ENCODE measurements at regions not wholly inside any gene's neighbourhood (a gene's known extent, or its start where the extent isn't known, plus 50 kb on each side); places are given as distances from the start of the nearest gene placed in this dataset.

- H3K4me1 ChIP-seq (replicated peaks in 1 of 2), result peaks cover 7 to 15% of the 10 kb centered on the region in 2 donors
- WGBS, 10 experiments, result 14 to 100% (median 83%) methylated on average over 1 of the region's 1 CpG; no CpG with 5 or more reads in 7 of the 10 experiments
- H3K27ac ChIP-seq, result no peak overlapping the region
- ATAC-seq (replicated peaks in 6 of 8), result no peak
- no peak overlapping the region for H3K4me3 ChIP-seq
- in situ Hi-C loops (cut with MboI; ENCODE audit: low pct_unique_long_range_greater_than_20kb in 2 of 9, low sequenced_read_pairs in 9 of 9, unreplicated experiment in 9 of 9), result no loop called here
Observed at GRCh38 chr6:47129129-47129528, 87.0 kb upstream of the ADGRF1 start.

DNA sequence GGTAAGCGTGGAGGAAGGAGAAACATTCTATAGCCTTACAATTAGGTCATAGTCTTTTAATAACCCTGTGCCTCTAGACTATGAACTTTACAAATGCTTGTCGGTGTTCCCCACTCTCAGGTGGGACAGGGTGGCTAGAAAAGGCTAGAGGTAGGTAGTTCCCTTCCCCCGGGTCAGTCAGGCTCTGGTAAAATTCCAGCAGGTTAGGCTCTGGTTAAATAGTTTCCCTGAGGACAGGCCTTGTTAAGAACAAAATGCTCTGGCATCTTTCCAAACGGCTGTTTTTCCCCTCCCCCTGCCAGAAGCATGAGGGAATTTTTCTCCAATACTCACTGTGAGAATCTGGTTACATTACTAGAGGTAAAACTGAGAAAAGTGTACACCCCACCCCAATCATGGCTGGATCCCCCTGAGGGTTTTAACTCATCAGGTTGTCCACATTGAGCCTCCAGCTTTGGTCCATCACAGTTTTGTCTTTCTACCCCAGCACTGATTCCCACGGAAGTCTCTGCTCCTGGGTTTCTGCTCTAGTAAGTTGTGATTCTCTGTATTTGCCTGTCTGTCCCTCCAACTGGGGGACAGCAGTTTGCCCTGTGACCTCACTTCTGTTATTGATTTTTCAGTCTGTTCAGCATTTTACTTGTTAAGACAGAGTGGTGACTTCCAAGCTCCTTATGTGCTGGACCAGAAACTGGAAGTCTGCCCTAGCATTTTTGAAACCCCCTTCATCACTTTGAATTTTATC lies 84.7 kb upstream of the ADGRF1 start:
- in situ Hi-C loops (cut with MboI; ENCODE audit: low pct_unique_long_range_greater_than_20kb in 2 of 9, low sequenced_read_pairs in 9 of 9, unreplicated experiment in 9 of 9), result no loop called here
- no peak for ATAC-seq (replicated peaks in 6 of 8)
- peaks cover 0 to 4% of the 10 kb centered on the region in 2 donors for H3K4me1 ChIP-seq (replicated peaks in 1 of 2)
- 0 to 100% (median 52%) methylated on average over 1 to 5 of the region's 5 CpGs for WGBS, 10 experiments
- H3K27ac ChIP-seq, result no peak overlapping the region
- no peak overlapping the region for H3K4me3 ChIP-seq

DNA sequence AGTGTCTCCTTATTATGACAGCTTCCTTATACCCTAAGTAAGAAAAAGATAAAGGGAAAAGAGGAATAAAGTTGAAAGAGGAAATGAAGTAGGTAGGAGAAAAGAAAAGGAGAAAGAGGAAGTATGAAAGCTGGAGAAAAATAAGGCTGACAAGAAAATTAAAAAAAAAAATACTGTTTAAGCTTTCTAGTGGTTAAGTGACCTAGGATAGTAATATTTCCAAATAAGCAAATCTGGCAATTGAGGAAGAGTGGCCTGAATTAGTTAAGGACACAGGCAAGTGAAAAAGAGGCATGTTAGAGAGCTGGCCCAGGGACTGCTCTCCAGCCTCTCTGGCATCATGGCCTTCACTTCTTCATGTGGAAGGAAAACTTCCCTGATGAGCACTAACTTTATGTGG lies 76.5 kb upstream of the ADGRF1 start:
- in situ Hi-C loops (cut with MboI; ENCODE audit: low pct_unique_long_range_greater_than_20kb in 2 of 9, low sequenced_read_pairs in 9 of 9, unreplicated experiment in 9 of 9), result loop anchor here in 3 of 9 experiments (25.0 kb wide), 1 partner anchor 194 kb away; the partner anchor contains the start of gene TNFRSF21 (in 3 of the 3)
- H3K4me3 ChIP-seq, result no peak overlapping the region

DNA sequence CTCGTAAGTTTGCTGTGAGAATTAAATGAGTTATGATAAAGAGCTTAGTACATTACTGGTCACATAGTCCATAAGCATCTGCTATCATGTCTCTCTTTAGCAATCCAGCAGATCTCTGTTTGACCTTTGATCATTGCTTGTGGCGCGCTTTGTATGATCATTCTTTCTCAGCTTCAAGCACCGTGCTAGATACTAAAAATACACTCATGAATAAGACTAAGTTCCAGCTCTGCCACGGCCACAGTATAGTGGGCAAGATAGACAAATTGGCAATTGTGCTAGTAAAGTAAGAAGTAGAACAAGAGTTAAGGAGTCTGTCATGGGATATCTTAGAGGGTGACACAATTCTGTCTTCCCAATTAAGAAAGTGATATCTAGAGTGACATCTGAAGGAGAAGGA lies 75.2 kb upstream of the ADGRF1 start:
- ATAC-seq (replicated peaks in 6 of 8), result no peak
- in situ Hi-C loops (cut with MboI; ENCODE audit: low pct_unique_long_range_greater_than_20kb in 2 of 9, low sequenced_read_pairs in 9 of 9, unreplicated experiment in 9 of 9), result loop anchor here in 3 of 9 experiments (25.0 kb wide), 1 partner anchor 195 kb away; the partner anchor contains the start of gene TNFRSF21 (in 3 of the 3)
- H3K27ac ChIP-seq, result no peak overlapping the region
- H3K4me3 ChIP-seq, result no peak overlapping the region
- H3K4me1 ChIP-seq (replicated peaks in 1 of 2), result no peaks in the 10 kb centered on the region
- 39 to 100% (median 89%) methylated on average over 1 to 5 of the region's 5 CpGs for WGBS, 10 experiments

More for the DNA sequence above, 76.5 kb upstream of the ADGRF1 start:
- Histone ChIP-seq H3K4me1 (replicated peaks in 1 of 2) (no peaks in the 10 kb centered on the region), H3K27ac (no peak overlapping the region)
- ATAC-seq (replicated peaks in 6 of 8), result no peak

- ATAC-seq (replicated peaks in 6 of 8), result no peak
- Histone ChIP-seq H3K4me1 (replicated peaks in 1 of 2) (no peaks in the 10 kb centered on the region), H3K4me3 (no peak overlapping the region), H3K27ac (no peak overlapping the region)
- 40 to 100% (median 90%) methylated on average over 1 to 4 of the region's 6 CpGs; no CpG with 5 or more reads in 5 of the 10 experiments for WGBS, 10 experiments
- in situ Hi-C loops (cut with MboI; ENCODE audit: low pct_unique_long_range_greater_than_20kb in 2 of 9, low sequenced_read_pairs in 9 of 9, unreplicated experiment in 9 of 9), result loop anchor here in 3 of 9 experiments (25.0 kb wide), 1 partner anchor 196 kb away; the partner anchor contains the start of gene TNFRSF21 (in 3 of the 3)
Observed at GRCh38 chr6:47116606-47117005, 74.5 kb upstream of the ADGRF1 start.

DNA sequence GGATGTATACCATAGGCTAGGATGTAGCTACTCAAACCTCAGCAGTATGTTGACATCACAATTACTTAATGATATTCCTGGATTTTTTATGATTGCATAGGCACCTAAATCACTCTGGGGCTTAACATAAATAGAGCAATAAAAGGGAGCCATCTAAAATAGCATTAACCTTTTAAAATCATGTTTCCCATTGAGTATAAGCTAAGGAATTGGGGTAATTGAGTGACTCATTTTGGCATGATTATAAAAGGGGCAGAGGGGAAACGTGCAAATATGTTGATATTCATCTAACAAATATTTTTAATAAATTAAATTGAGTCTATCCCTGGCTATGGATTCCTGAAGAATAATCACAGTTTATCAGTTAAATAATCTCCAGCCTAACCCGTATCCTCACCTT lies 74.0 kb upstream of the ADGRF1 start:
- H3K27ac ChIP-seq, result no peak overlapping the region
- H3K4me3 ChIP-seq, result no peak overlapping the region
- in situ Hi-C loops (cut with MboI; ENCODE audit: low pct_unique_long_range_greater_than_20kb in 2 of 9, low sequenced_read_pairs in 9 of 9, unreplicated experiment in 9 of 9), result loop anchor here in 3 of 9 experiments (25.0 kb wide), 1 partner anchor 196 kb away; the partner anchor contains the start of gene TNFRSF21 (in 3 of the 3)
- no peak for ATAC-seq (replicated peaks in 6 of 8)
- H3K4me1 ChIP-seq (replicated peaks in 1 of 2), result no peaks in the 10 kb centered on the region
- 0 to 100% (median 80%) methylated on average over 1 to 2 of the region's 2 CpGs; no CpG with 5 or more reads in 3 of the 10 experiments for WGBS, 10 experiments

GRCh38 chr6:47114460-47114859 lies 72.3 kb upstream of the ADGRF1 start:
- Histone ChIP-seq H3K4me1 (replicated peaks in 1 of 2) (no peaks in the 10 kb centered on the region), H3K4me3 (no peak overlapping the region), H3K27ac (no peak overlapping the region)
- no peak for ATAC-seq (replicated peaks in 6 of 8)
- in situ Hi-C loops (cut with MboI; ENCODE audit: low pct_unique_long_range_greater_than_20kb in 2 of 9, low sequenced_read_pairs in 9 of 9, unreplicated experiment in 9 of 9), result loop anchor here in 3 of 9 experiments (25.0 kb wide), 1 partner anchor 198 kb away; the partner anchor contains the start of gene TNFRSF21 (in 3 of the 3)
- WGBS, 10 experiments, result 0 to 100% (median 72%) methylated on average over 1 to 4 of the region's 4 CpGs

DNA sequence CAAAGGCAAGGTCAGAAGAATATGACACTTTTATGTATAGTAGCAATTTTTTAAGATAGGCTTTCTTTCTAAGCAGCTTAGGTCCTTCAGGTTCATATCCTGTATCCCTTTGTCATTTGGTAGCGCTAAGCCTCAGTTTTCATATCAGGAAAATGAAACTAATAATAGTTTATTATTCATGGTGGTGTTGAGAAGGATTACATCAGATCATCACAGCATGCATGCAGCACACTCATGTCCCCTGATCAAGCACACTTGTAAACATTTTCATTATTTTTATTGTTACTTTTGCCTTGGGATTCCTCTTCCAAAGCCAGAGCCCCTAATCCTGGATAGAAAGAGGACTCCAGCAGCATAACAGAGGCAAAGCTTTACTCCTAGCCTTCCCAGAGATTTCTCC lies 70.2 kb upstream of the ADGRF1 start:
- H3K27ac ChIP-seq, result no peak overlapping the region
- peak in 1 of 8 experiments; percentile 39 for ATAC-seq (replicated peaks in 6 of 8)
- no peak overlapping the region for H3K4me3 ChIP-seq
- H3K4me1 ChIP-seq (replicated peaks in 1 of 2), result no peaks in the 10 kb centered on the region
- in situ Hi-C loops (cut with MboI; ENCODE audit: low pct_unique_long_range_greater_than_20kb in 2 of 9, low sequenced_read_pairs in 9 of 9, unreplicated experiment in 9 of 9), result loop anchor here in 3 of 9 experiments (25.0 kb wide), 1 partner anchor 200 kb away; the partner anchor contains the start of gene TNFRSF21 (in 3 of the 3)
- 8 to 100% (median 88%) methylated on average over 1 of the region's 1 CpG; no CpG with 5 or more reads in 3 of the 10 experiments for WGBS, 10 experiments

DNA sequence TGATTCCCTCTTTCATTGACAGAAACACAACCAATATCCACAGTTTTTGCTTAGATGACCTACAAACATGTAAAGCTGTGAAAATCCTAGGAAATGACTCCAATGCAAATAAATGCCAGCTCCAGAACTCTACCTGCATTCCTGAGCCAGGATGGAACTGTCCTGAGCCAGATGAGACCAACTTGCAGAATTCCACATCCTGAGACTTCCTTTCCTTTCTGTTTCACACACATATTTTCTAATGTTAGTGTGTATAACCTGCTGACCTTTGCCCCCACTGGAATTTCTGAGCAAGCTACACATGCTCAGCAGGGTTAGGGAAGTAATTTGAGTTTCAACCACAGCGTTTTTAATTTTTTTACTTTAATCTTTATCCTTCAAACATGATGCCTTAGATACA lies 69.6 kb upstream of the ADGRF1 start:
- in situ Hi-C loops (cut with MboI; ENCODE audit: low pct_unique_long_range_greater_than_20kb in 2 of 9, low sequenced_read_pairs in 9 of 9, unreplicated experiment in 9 of 9), result loop anchor here in 3 of 9 experiments (25.0 kb wide), 1 partner anchor 201 kb away; the partner anchor contains the start of gene TNFRSF21 (in 3 of the 3)
- ATAC-seq (replicated peaks in 6 of 8), result no peak
- H3K4me1 ChIP-seq (replicated peaks in 1 of 2), result no peaks in the 10 kb centered on the region
- H3K4me3 ChIP-seq, result no peak overlapping the region
- 0 to 83% (median 60%) methylated on average over 1 of the region's 1 CpG; no CpG with 5 or more reads in 1 of the 10 experiments for WGBS, 10 experiments
- H3K27ac ChIP-seq, result no peak overlapping the region

DNA sequence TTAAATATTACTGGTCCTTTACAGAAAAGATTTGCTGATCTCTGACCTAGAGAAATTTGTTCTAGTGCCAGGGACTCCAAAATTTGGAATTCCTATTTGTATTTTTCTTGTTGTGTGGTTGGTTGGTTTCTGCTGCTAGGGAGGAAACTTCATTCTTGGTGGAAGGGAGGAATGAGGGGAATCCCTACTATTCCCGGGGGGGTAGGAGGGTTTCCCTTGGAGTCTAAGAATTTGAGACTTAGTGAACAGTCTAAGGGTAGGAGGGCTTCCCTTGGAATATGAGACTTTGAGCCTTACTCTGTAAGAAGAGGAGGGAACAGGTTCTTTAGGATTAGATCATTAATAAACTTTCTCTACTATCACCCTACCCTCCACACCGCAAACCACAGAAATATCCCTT lies 67.1 kb upstream of the ADGRF1 start:
- in situ Hi-C loops (cut with MboI; ENCODE audit: low pct_unique_long_range_greater_than_20kb in 2 of 9, low sequenced_read_pairs in 9 of 9, unreplicated experiment in 9 of 9), result loop anchor here in 3 of 9 experiments (25.0 kb wide), 1 partner anchor 203 kb away; the partner anchor contains the start of gene TNFRSF21 (in 3 of the 3)
- no peaks in the 10 kb centered on the region for H3K4me1 ChIP-seq (replicated peaks in 1 of 2)
- no peak overlapping the region for H3K27ac ChIP-seq
- no peak for ATAC-seq (replicated peaks in 6 of 8)
- WGBS, 10 experiments, result 50 to 100% (median 67%) methylated on average over 1 to 2 of the region's 2 CpGs; no CpG with 5 or more reads in 5 of the 10 experiments
- no peak overlapping the region for H3K4me3 ChIP-seq

- no peak for ATAC-seq (replicated peaks in 6 of 8)
- no peak overlapping the region for H3K4me3 ChIP-seq
- in situ Hi-C loops (cut with MboI; ENCODE audit: low pct_unique_long_range_greater_than_20kb in 2 of 9, low sequenced_read_pairs in 9 of 9, unreplicated experiment in 9 of 9), result loop anchor here in 3 of 9 experiments (25.0 kb wide), 1 partner anchor 206 kb away; the partner anchor contains the start of gene TNFRSF21 (in 3 of the 3)
- H3K4me1 ChIP-seq (replicated peaks in 1 of 2), result no peaks in the 10 kb centered on the region
- H3K27ac ChIP-seq, result no peak overlapping the region
- WGBS, 10 experiments, result 80 to 100% (median 93%) methylated on average over 2 of the region's 3 CpGs; no CpG with 5 or more reads in 6 of the 10 experiments
Observed at GRCh38 chr6:47106721-47107197, 64.6 kb upstream of the ADGRF1 start.

GRCh38 chr6:47106216-47106615 lies 64.1 kb upstream of the ADGRF1 start:
- Histone ChIP-seq H3K27ac (no peak overlapping the region), H3K4me1 (replicated peaks in 1 of 2) (no peaks in the 10 kb centered on the region), H3K4me3 (no peak overlapping the region)
- in situ Hi-C loops (cut with MboI; ENCODE audit: low pct_unique_long_range_greater_than_20kb in 2 of 9, low sequenced_read_pairs in 9 of 9, unreplicated experiment in 9 of 9), result loop anchor here in 3 of 9 experiments (25.0 kb wide), 1 partner anchor 206 kb away; the partner anchor contains the start of gene TNFRSF21 (in 3 of the 3)
- no peak for ATAC-seq (replicated peaks in 6 of 8)
- 0 to 90% (median 63%) methylated on average over 1 to 3 of the region's 3 CpGs; no CpG with 5 or more reads in 1 of the 10 experiments for WGBS, 10 experiments
